WTC11 (cell line): ENCODE measurements at regions not wholly inside any gene's neighbourhood (a gene's known extent, or its start where the extent isn't known, plus 50 kb on each side); places are given as distances from the start of the nearest gene placed in this dataset.

Experiments used
- ATF2 ChIP-seq: sonication (generic); formaldehyde crosslinking; IDR thresholded peaks from 2 replicates; pipeline ENCODE4 v1.8.1; 2022; ENCODE audit warnings: low read depth, missing genetic modification reagents, borderline replicate concordance
- CREB1 ChIP-seq: sonication (generic); formaldehyde crosslinking; IDR thresholded peaks from 2 replicates; pipeline ENCODE4 v1.8.0; 2023; ENCODE audit warnings: mild to moderate bottlenecking, missing genetic modification reagents
- CTCF ChIP-seq: fragments of 200-600 bp; IDR thresholded peaks from 2 replicates; pipeline ENCODE4 v1.8.0; 2022; ENCODE audit warnings: antibody characterized with exemption
- E2F1 ChIP-seq: sonication (generic); formaldehyde crosslinking; IDR thresholded peaks from 2 replicates; pipeline ENCODE4 v1.8.0; 2022; ENCODE audit warnings: mild to moderate bottlenecking, missing genetic modification reagents
- ESRRA ChIP-seq: sonication (generic); formaldehyde crosslinking; IDR thresholded peaks from 2 replicates; pipeline ENCODE4 v1.8.1; 2022; ENCODE audit warnings: mild to moderate bottlenecking, missing genetic modification reagents, borderline replicate concordance
- GRHL2 ChIP-seq: fragments of 250-450 bp; sonication (Bioruptor Pico); IDR thresholded peaks from 2 replicates; pipeline ENCODE4 v1.8.0; 2022; ENCODE audit warnings: mild to moderate bottlenecking, moderate library complexity; ENCODE audit not compliant: insufficient replicate concordance, severe bottlenecking
- MAX ChIP-seq: sonication (generic); formaldehyde crosslinking; IDR thresholded peaks from 2 replicates; pipeline ENCODE4 v1.8.0; 2022; ENCODE audit warnings: mild to moderate bottlenecking, missing genetic modification reagents
- PRDM15 ChIP-seq: sonication (generic); formaldehyde crosslinking; IDR thresholded peaks from 2 replicates; pipeline ENCODE4 v1.8.0; 2022; ENCODE audit warnings: missing genetic modification reagents
- ZSCAN18 ChIP-seq: fragments of 250-450 bp; sonication (Bioruptor Pico); IDR thresholded peaks from 2 replicates; pipeline ENCODE4 v2.1.2; 2022; ENCODE audit warnings: mild to moderate bottlenecking, moderate library complexity

- no peak for TF ChIP-seq CTCF
- no peak for TF ChIP-seq MAX (CRISPR knock-in tag)
- TF ChIP-seq ESRRA (CRISPR knock-in tag): no peak
- no peak for TF ChIP-seq CREB1 (CRISPR knock-in tag)
- TF ChIP-seq E2F1 (CRISPR knock-in tag): no peak
- TF ChIP-seq ATF2 (CRISPR knock-in tag): no peak
- TF ChIP-seq ZSCAN18 (CRISPR knock-in tag): no peak
- no peak for TF ChIP-seq GRHL2 (CRISPR knock-in tag)
- TF ChIP-seq PRDM15 (CRISPR knock-in tag): no peak
Observed at GRCh38 chr4:187665086-187665485, 330.5 kb upstream of the ZFP42 start.
